ENCODE measurements at regions not wholly inside any gene's neighbourhood (a gene's known extent, or its start where the extent isn't known, plus 50 kb on each side); places are given as distances from the start of the nearest gene placed in this dataset.

- Histone ChIP-seq H3K27ac (ENCODE audit: low read length) (no peak overlapping the region), H3K36me3 (ENCODE audit: control insufficient read depth, insufficient read depth, low read length) (no peaks in the 10 kb centered on the region), H3K4me1 (ENCODE audit: control insufficient read depth, insufficient read depth, low read length) (no peaks in the 10 kb centered on the region), H3K27me3 (ENCODE audit: control insufficient read depth, insufficient read depth, low read length) (no peaks in the 10 kb centered on the region; the same call in 1 of the 2 replicates), H3K4me3 (ENCODE audit: low read depth in 2 of 2, low read length in 2 of 2) (no peak overlapping the region), H3K9me3 (ENCODE audit: control insufficient read depth, insufficient read depth, low read depth, low read length) (no peaks in the 10 kb centered on the region)
- TF ChIP-seq, protein P1, sequence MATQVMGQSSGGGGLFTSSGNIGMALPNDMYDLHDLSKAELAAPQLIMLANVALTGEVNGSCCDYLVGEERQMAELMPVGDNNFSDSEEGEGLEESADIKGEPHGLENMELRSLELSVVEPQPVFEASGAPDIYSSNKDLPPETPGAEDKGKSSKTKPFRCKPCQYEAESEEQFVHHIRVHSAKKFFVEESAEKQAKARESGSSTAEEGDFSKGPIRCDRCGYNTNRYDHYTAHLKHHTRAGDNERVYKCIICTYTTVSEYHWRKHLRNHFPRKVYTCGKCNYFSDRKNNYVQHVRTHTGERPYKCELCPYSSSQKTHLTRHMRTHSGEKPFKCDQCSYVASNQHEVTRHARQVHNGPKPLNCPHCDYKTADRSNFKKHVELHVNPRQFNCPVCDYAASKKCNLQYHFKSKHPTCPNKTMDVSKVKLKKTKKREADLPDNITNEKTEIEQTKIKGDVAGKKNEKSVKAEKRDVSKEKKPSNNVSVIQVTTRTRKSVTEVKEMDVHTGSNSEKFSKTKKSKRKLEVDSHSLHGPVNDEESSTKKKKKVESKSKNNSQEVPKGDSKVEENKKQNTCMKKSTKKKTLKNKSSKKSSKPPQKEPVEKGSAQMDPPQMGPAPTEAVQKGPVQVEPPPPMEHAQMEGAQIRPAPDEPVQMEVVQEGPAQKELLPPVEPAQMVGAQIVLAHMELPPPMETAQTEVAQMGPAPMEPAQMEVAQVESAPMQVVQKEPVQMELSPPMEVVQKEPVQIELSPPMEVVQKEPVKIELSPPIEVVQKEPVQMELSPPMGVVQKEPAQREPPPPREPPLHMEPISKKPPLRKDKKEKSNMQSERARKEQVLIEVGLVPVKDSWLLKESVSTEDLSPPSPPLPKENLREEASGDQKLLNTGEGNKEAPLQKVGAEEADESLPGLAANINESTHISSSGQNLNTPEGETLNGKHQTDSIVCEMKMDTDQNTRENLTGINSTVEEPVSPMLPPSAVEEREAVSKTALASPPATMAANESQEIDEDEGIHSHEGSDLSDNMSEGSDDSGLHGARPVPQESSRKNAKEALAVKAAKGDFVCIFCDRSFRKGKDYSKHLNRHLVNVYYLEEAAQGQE (IDR thresholded peaks at IDR 0.05; ENCODE audit: insufficient read depth in 1 of 2, low read depth in 2 of 2, low read length in 1 of 2): no peak
- TF ChIP-seq POLR2AphosphoS5 (IDR thresholded peaks at IDR 0.05; ENCODE audit: low read depth, low read length): no peak
- TF ChIP-seq SIN3A (IDR thresholded peaks at IDR 0.05; ENCODE audit: borderline replicate concordance, insufficient read depth, low read depth, low read length): no peak
- no peak for TF ChIP-seq CTCF (IDR thresholded peaks at IDR 0.05)
- TF ChIP-seq TCF7L2 (IDR thresholded peaks at IDR 0.05; ENCODE audit: low read depth, low read length): no peak
- ATAC-seq (no peak), DNase-seq (ENCODE audit: low read depth, low spot score) (no peak)
- ChIA-PET POLR2A (no interaction called here), CTCF (interaction anchor here (0.6 kb wide), 1 partner anchor 25 kb away, joined by 3 read pairs; no protein-coding TSS in a partner anchor)
- intact Hi-C loops (cut with micrococcal nuclease; ENCODE audit: unreplicated experiment): loop anchor here (5.0 kb wide), 1 partner anchor 222 kb away; no protein-coding TSS in a partner anchor
- in situ Hi-C loops (cut with HindIII; ENCODE audit: low pct_unique_long_range_greater_than_20kb, low sequenced_read_pairs): no loop called here
- BruUV-seq (replicated peaks): no TSS peak
Measured at GRCh38 chr11:13184295-13184794, 93.2 kb upstream of the BMAL1 start.

DNA sequence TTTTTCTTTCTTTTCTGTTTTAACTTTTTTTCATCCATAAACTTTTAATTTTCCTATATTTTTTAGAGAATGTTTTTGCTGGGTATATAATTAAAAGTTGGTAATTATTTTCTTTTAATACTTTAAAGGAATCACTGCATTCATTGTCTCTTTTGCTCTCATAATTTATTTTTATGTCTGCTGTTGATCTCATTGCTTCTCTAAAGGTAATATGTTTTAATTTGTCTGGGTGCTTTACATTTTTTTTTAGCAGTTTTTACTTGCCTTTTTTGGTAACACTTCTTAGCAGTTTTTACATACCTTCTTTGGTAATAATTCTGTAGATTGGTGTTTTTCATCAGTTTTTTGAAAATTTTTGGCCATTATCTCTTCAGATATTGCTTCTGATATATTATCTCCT lies 89.4 kb upstream of the BMAL1 start:
- H3K9me3 ChIP-seq (ENCODE audit: control insufficient read depth, insufficient read depth, low read depth, low read length): no peaks in the 10 kb centered on the region
- CTCF ChIA-PET: no interaction called here
- in situ Hi-C loops (cut with HindIII; ENCODE audit: low pct_unique_long_range_greater_than_20kb, low sequenced_read_pairs): no loop called here

More for the DNA sequence above, 89.4 kb upstream of the BMAL1 start:
- H3K4me1 ChIP-seq (ENCODE audit: control insufficient read depth, insufficient read depth, low read length): no peaks in the 10 kb centered on the region
- no peak for ATAC-seq
- no TSS peak for BruUV-seq (replicated peaks)
- no peak overlapping the region for H3K4me3 ChIP-seq (ENCODE audit: low read depth in 2 of 2, low read length in 2 of 2)
- no peaks in the 10 kb centered on the region; the same call in 1 of the 2 replicates for H3K27me3 ChIP-seq (ENCODE audit: control insufficient read depth, insufficient read depth, low read length)
- H3K36me3 ChIP-seq (ENCODE audit: control insufficient read depth, insufficient read depth, low read length): no peaks in the 10 kb centered on the region
- intact Hi-C loops (cut with micrococcal nuclease; ENCODE audit: unreplicated experiment): no loop called here
- no peak for DNase-seq (ENCODE audit: low read depth, low spot score)
- no peak overlapping the region for H3K27ac ChIP-seq (ENCODE audit: low read length)
- POLR2A ChIA-PET: no interaction called here
- TF ChIP-seq SIN3A (IDR thresholded peaks at IDR 0.05; ENCODE audit: borderline replicate concordance, insufficient read depth, low read depth, low read length) (no peak), TCF7L2 (IDR thresholded peaks at IDR 0.05; ENCODE audit: low read depth, low read length) (no peak), CTCF (IDR thresholded peaks at IDR 0.05) (no peak), POLR2AphosphoS5 (IDR thresholded peaks at IDR 0.05; ENCODE audit: low read depth, low read length) (no peak)
- TF ChIP-seq, protein P1 (IDR thresholded peaks at IDR 0.05; ENCODE audit: insufficient read depth in 1 of 2, low read depth in 2 of 2, low read length in 1 of 2): no peak

Measured in Panc1 (cell line).